H1 (cell line): ENCODE measurements at regions not wholly inside any gene's neighbourhood (a gene's known extent, or its start where the extent isn't known, plus 50 kb on each side); places are given as distances from the start of the nearest gene placed in this dataset.

Experiments
- CTCF ChIA-PET: fragments of 300-600 bp; sonication (Branson Sonifier 250); formaldehyde crosslinking; loops from one replicate; lab custom pipeline; 2021; ENCODE audit not compliant: partially characterized antibody; lab: Charles Lee
- POLR2A ChIA-PET: fragments of 300-600 bp; sonication (Branson Sonifier 250); formaldehyde crosslinking; loops from one replicate; lab custom pipeline; 2021; ENCODE audit warnings: inconsistent platforms; ENCODE audit not compliant: partially characterized antibody; lab: Charles Lee
- DNase-seq, 2 experiments: peaks; one replicate each; pipeline versions ENCODE4 v3.0.0 to v3.0.0-alpha.2; 2010 to 2022; ENCODE audit warnings: low spot score in 2 of 2, low read depth in 1 of 2, mixed read lengths in 1 of 2
- FAIRE-seq: peaks from 2 replicates; lab custom pipeline; 2011; peaks lifted over from hg19 to GRCh38; lab: Jason Lieb, UNC
- H2AFZ ChIP-seq: 2 replicates; pipeline ENCODE4 v1.8.1; 2012; ENCODE audit warnings: low read length, inconsistent platforms
- H2AK5ac ChIP-seq: 2 replicates; pipeline ENCODE4 v1.6.1; 2013; ENCODE audit warnings: low read depth, low read length
- H2BK120ac ChIP-seq: replicated peaks from 2 replicates; pipeline ENCODE3; 2013; ENCODE audit warnings: low read depth, low read length, inconsistent platforms
- H2BK12ac ChIP-seq: 2 replicates; pipeline ENCODE4 v1.6.1; 2013; ENCODE audit warnings: low read depth, low read length
- H2BK15ac ChIP-seq: 2 replicates; pipeline ENCODE4 v1.6.1; 2013; ENCODE audit warnings: low read length
- H2BK20ac ChIP-seq: 2 replicates; pipeline ENCODE4 v1.6.1; 2013; ENCODE audit warnings: low read length
- H2BK5ac ChIP-seq: 2 replicates; pipeline ENCODE4 v1.6.1; 2013; ENCODE audit warnings: low read depth, low read length
- H3K14ac ChIP-seq: 2 replicates; pipeline ENCODE4 v1.6.1; 2013; ENCODE audit warnings: inconsistent platforms; ENCODE audit not compliant: insufficient read length
- H3K18ac ChIP-seq: 2 replicates; pipeline ENCODE4 v1.6.1; 2013; ENCODE audit warnings: low read length; ENCODE audit errors: extremely low read depth
- H3K23ac ChIP-seq: 2 replicates; pipeline ENCODE4 v1.6.1; 2013; ENCODE audit warnings: inconsistent platforms; ENCODE audit not compliant: insufficient read length
- H3K23me2 ChIP-seq: 2 replicates; pipeline ENCODE4 v1.6.1; 2013; ENCODE audit warnings: low read depth, low read length
- H3K27ac ChIP-seq: 2 replicates; pipeline ENCODE4 v1.6.1; 2011; ENCODE audit warnings: low read depth, low read length, inconsistent platforms
- H3K27me3 ChIP-seq, 4 experiments: replicated peaks in 1 of 4; 1 replicate in 1 of 4; 2 replicates in 3 of 4; pipeline versions ENCODE4 v1.6.1 to v1.8.1; 2011 to 2013; ENCODE audit warnings: low read length in 3 of 4, mild to moderate bottlenecking in 3 of 4, inconsistent platforms in 2 of 4, mixed read lengths in 2 of 4, moderate library complexity in 1 of 4; ENCODE audit not compliant: control insufficient read depth in 3 of 4, insufficient read depth in 3 of 4; ENCODE audit errors: extremely low read depth in 1 of 4
- H3K36me3 ChIP-seq, 4 experiments: 2 replicates each; pipeline versions ENCODE4 v1.6.1 to v1.8.1; 2011 to 2013; ENCODE audit warnings: mild to moderate bottlenecking in 4 of 4, low read length in 3 of 4, moderate library complexity in 2 of 4, control low read depth in 1 of 4, inconsistent platforms in 1 of 4; ENCODE audit not compliant: insufficient read depth in 4 of 4, control insufficient read depth in 2 of 4
- H3K4ac ChIP-seq: replicated peaks from 2 replicates; pipeline ENCODE3; 2013; ENCODE audit warnings: low read length, low read depth, mixed read lengths, inconsistent platforms; ENCODE audit not compliant: insufficient read length
- H3K4me1 ChIP-seq, 4 experiments: replicated peaks in 1 of 4; 1 replicate in 1 of 4; 2 replicates in 3 of 4; pipeline versions ENCODE4 v1.6.1 to v1.8.1; 2011 to 2013; ENCODE audit warnings: low read length in 3 of 4, inconsistent platforms in 2 of 4, mixed read lengths in 1 of 4; ENCODE audit not compliant: insufficient read depth in 4 of 4, control insufficient read depth in 3 of 4
- H3K4me2 ChIP-seq, 2 experiments: 2 replicates each; pipeline versions ENCODE4 v1.6.1 to v1.8.1; 2011 to 2013; ENCODE audit warnings: low read depth in 2 of 2, low read length in 2 of 2, control low read depth in 1 of 2, inconsistent platforms in 1 of 2, mild to moderate bottlenecking in 1 of 2; ENCODE audit not compliant: insufficient read depth in 1 of 2
- H3K4me3 ChIP-seq, 4 experiments: fragments of 200-600, 300-600 bp in 1 of 4; sonication (generic), shearing (Covaris generic), sonication (Bioruptor Twin) in 1 of 4; 2 replicates each; pipeline versions ENCODE4 v1.5.1 to v1.8.1; 2011 to 2016; ENCODE audit warnings: low read length in 4 of 4, low read depth in 3 of 4, control low read depth in 2 of 4, inconsistent platforms in 2 of 4, mild to moderate bottlenecking in 2 of 4, mixed read lengths in 1 of 4, moderate library complexity in 1 of 4; ENCODE audit not compliant: insufficient read depth in 2 of 4; ENCODE audit errors: extremely low read depth in 1 of 4
- H3K56ac ChIP-seq: replicated peaks from 2 replicates; pipeline ENCODE3; 2013; ENCODE audit warnings: low read depth, mild to moderate bottlenecking, mixed read lengths, low read length, inconsistent platforms; ENCODE audit not compliant: insufficient read length
- H3K79me1 ChIP-seq: 2 replicates; pipeline ENCODE4 v1.6.1; 2013; ENCODE audit warnings: low read depth, low read length, control low read depth
- H3K79me2 ChIP-seq, 2 experiments: 2 replicates each; pipeline versions ENCODE4 v1.6.1 to v1.8.1; 2012 to 2013; ENCODE audit warnings: low read length in 2 of 2, mild to moderate bottlenecking in 2 of 2, inconsistent platforms in 1 of 2; ENCODE audit not compliant: insufficient read depth in 2 of 2, control insufficient read depth in 1 of 2
- H3K9ac ChIP-seq, 4 experiments: replicated peaks in 1 of 4; 1 replicate in 1 of 4; 2 replicates in 3 of 4; pipeline versions ENCODE4 v1.6.1 to v1.8.1; 2011 to 2013; ENCODE audit warnings: low read depth in 3 of 4, low read length in 3 of 4, control low read depth in 2 of 4, mild to moderate bottlenecking in 2 of 4, moderate library complexity in 2 of 4, inconsistent platforms in 1 of 4; ENCODE audit errors: extremely low read depth in 1 of 4
- H3K9me3 ChIP-seq, 2 experiments: 2 replicates each; pipeline versions ENCODE4 v1.6.1 to v1.8.1; 2012 to 2013; ENCODE audit warnings: mild to moderate bottlenecking in 2 of 2, moderate library complexity in 2 of 2, control low read depth in 1 of 2, inconsistent platforms in 1 of 2, low read depth in 1 of 2, low read length in 1 of 2, mixed read lengths in 1 of 2; ENCODE audit not compliant: insufficient read depth in 2 of 2
- H4K20me1 ChIP-seq, 2 experiments: replicated peaks in 1 of 2; 2 replicates each; pipeline versions ENCODE3 to v1.8.1; 2011 to 2013; ENCODE audit warnings: inconsistent platforms in 2 of 2, low read length in 2 of 2, mild to moderate bottlenecking in 1 of 2; ENCODE audit not compliant: insufficient read depth in 2 of 2, control insufficient read depth in 1 of 2
- H4K5ac ChIP-seq: 2 replicates; pipeline ENCODE4 v1.6.1; 2013; ENCODE audit warnings: low read length, low read depth, mixed read lengths, inconsistent platforms; ENCODE audit not compliant: insufficient read length
- H4K8ac ChIP-seq: 2 replicates; pipeline ENCODE4 v1.8.0; 2013; ENCODE audit warnings: mild to moderate bottlenecking, moderate library complexity, low read length, inconsistent platforms; ENCODE audit not compliant: insufficient read depth; ENCODE audit errors: extremely low read depth
- H4K91ac ChIP-seq: replicated peaks from 2 replicates; pipeline ENCODE3; 2013; ENCODE audit warnings: low read length, mixed read lengths, inconsistent platforms; ENCODE audit not compliant: insufficient read length
- BCL11A ChIP-seq, 2 experiments: IDR thresholded peaks; one replicate each; pipeline ENCODE4 v1.6.1; 2011; ENCODE audit warnings: low read depth in 2 of 2, low read length in 2 of 2, mild to moderate bottlenecking in 2 of 2
- FOSL1 ChIP-seq: IDR thresholded peaks from 2 replicates; pipeline ENCODE4 v1.6.1; 2011; ENCODE audit warnings: mild to moderate bottlenecking, low read depth, low read length, moderate library complexity; ENCODE audit not compliant: insufficient read depth
- WGBS, 2 experiments: shearing (Covaris generic) in 1 of 2; methylation state at CpG; one replicate each; pipeline versions ENCODE4 v1.1.6 to v1.1.7; 2013 to 2015; ENCODE audit warnings: low lambda C conversion rate in 2 of 2, mixed read lengths in 2 of 2, inconsistent platforms in 1 of 2, low coverage in 1 of 2, missing lambda C conversion rate in 1 of 2; ENCODE audit not compliant: insufficient replicate concordance in 2 of 2, insufficient coverage in 1 of 2, insufficient read length in 1 of 2; ENCODE audit errors: extremely low coverage in 1 of 2, missing lambda C conversion rate in 1 of 2; 5-methylcytosine and 5-hydroxymethylcytosine counted together

DNA sequence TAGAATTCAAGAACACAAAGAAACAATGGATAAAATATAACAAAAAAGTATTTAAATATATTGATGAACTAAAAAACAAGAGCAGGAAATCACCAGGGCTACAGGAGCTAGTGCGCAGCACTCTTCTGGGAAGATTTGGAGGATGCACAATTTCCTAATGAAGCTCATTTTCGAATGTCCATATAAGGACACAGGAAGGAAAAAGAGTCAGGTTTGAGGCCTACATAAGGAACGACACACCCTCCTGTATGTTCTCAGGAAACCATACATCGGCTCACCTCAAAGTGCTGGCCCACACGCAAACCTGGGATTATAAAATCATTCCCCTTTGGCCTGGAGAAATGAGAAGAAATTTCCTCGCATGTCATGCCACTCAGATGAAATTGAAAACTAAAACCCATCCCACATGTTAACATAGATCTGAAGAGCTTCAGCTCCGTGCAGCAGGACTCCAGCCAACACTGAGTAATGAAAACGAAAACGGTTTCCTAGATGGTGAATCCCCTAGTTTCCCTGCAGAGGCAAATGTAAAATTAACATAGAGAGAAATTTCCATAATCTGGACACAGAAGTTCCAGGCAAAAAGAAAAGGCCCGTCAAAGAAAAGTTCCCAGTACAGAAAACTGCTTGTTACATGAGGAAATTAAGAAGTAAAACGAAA lies 825.8 kb downstream of the SOCS6 start:
- H2BK12ac ChIP-seq: no peak overlapping the region
- FAIRE-seq (no peak), DNase-seq (no peak)
- no peak overlapping the region for H2BK5ac ChIP-seq
- H4K20me1 ChIP-seq: no peaks in the 10 kb centered on the region
- no peak overlapping the region for H3K4me2 ChIP-seq
- ChIA-PET CTCF (interaction anchor here (0.6 kb wide), 1 partner anchor 192 kb away, joined by 5 read pairs; no protein-coding TSS in a partner anchor), POLR2A (no interaction called here)
- TF ChIP-seq FOSL1 (no peak), BCL11A (IDR thresholded peaks at IDR 0.05; ENCODE audit: low read depth in 2 of 2, low read length in 2 of 2) (no peak)
- peaks cover 56 to 64% of the 10 kb centered on the region in 2 experiments for H3K9me3 ChIP-seq
- no peak overlapping the region for H4K91ac ChIP-seq
- H2AK5ac ChIP-seq: no peak overlapping the region
- H3K79me2 ChIP-seq: no peaks in the 10 kb centered on the region
- no peak overlapping the region for H2AFZ ChIP-seq
- H3K23me2 ChIP-seq: no peaks in the 10 kb centered on the region
- no peak overlapping the region for H3K56ac ChIP-seq
- H3K18ac ChIP-seq: no peak overlapping the region
- no peak overlapping the region for H4K5ac ChIP-seq
- H2BK20ac ChIP-seq: no peak overlapping the region
- H3K4me3 ChIP-seq: no peak overlapping the region
- no peak overlapping the region for H3K27ac ChIP-seq
- H2BK120ac ChIP-seq: no peak overlapping the region
- H3K36me3 ChIP-seq: no peaks in the 10 kb centered on the region
- 85% methylated on average over 11 of the region's 11 CpGs; no CpG with 5 or more reads in 1 of the 2 experiments for WGBS, 2 experiments
- no peak overlapping the region for H3K9ac ChIP-seq
- H3K14ac ChIP-seq: no peak overlapping the region
- no peaks in the 10 kb centered on the region for H3K4me1 ChIP-seq
- H3K23ac ChIP-seq: no peak overlapping the region
- no peak overlapping the region for H2BK15ac ChIP-seq
- no peaks in the 10 kb centered on the region for H3K27me3 ChIP-seq
- H3K79me1 ChIP-seq: no peaks in the 10 kb centered on the region
- no peak overlapping the region for H3K4ac ChIP-seq
- H4K8ac ChIP-seq: no peak overlapping the region
